Heart left ventricle (tissue), 16 donors: ENCODE measurements at regions not wholly inside any gene's neighbourhood (a gene's known extent, or its start where the extent isn't known, plus 50 kb on each side); places are given as distances from the start of the nearest gene placed in this dataset.

ENCODE experiments used
- ATAC-seq, 4 donors: fragments of 200-7000 bp; cut with Tn5 transposase; one replicate each; pipeline ENCODE4 v1.9.1; 2020 to 2022; ENCODE audit warnings: moderate library complexity in 4 of 4, mild to moderate bottlenecking in 3 of 4, moderate number of reproducible peaks in 1 of 4
- DNase-seq, 5 donors: peaks; one replicate each; pipeline ENCODE4 v3.0.0-alpha.2; 2020
- H3K27ac ChIP-seq, 12 donors: fragments of 200-600 bp; sonication (generic) in 4 of 12; one replicate each; pipeline versions ENCODE4 v1.5.0 to v1.8.0; 2016 to 2022; ENCODE audit warnings: mild to moderate bottlenecking in 2 of 12
- H3K27me3 ChIP-seq, 9 donors: fragments of 200-600 bp; sonication (generic) in 2 of 9; one replicate each; pipeline versions ENCODE4 v1.5.1 to v1.8.0; 2016 to 2022; ENCODE audit warnings: mild to moderate bottlenecking in 3 of 9
- H3K36me3 ChIP-seq, 9 donors: fragments of 200-600 bp; sonication (generic) in 2 of 9; one replicate each; pipeline versions ENCODE4 v1.5.0 to v1.8.0; 2018 to 2022; ENCODE audit warnings: mild to moderate bottlenecking in 2 of 9
- H3K4me1 ChIP-seq, 12 donors: fragments of 200-600 bp; sonication (generic) in 4 of 12; one replicate each; pipeline versions ENCODE4 v1.5.0 to v1.8.0; 2016 to 2022; ENCODE audit warnings: mild to moderate bottlenecking in 3 of 12
- H3K4me3 ChIP-seq, 12 donors: fragments of 200-600 bp; sonication (generic) in 4 of 12; one replicate each; pipeline versions ENCODE4 v1.5.0 to v1.8.0; 2017 to 2022; ENCODE audit warnings: mild to moderate bottlenecking in 9 of 12, moderate library complexity in 4 of 12
- H3K9me3 ChIP-seq, 12 donors: fragments of 200-600 bp; sonication (generic) in 4 of 12; one replicate each; pipeline versions ENCODE4 v1.5.0 to v1.8.0; 2016 to 2022; ENCODE audit warnings: mild to moderate bottlenecking in 1 of 12
- CTCF ChIP-seq, 12 donors: fragments of 200-600 bp; sonication (generic) in 4 of 12; IDR thresholded peaks; one replicate each; pipeline versions ENCODE4 v1.5.0 to v1.8.0; 2018 to 2022; ENCODE audit warnings: antibody characterized with exemption in 12 of 12, mild to moderate bottlenecking in 5 of 12
- POLR2A ChIP-seq, 2 donors: fragments of 450-650 bp; IDR thresholded peaks; one replicate each; pipeline ENCODE4 v1.6.1; 2017; ENCODE audit warnings: antibody characterized with exemption in 2 of 2, mild to moderate bottlenecking in 2 of 2, moderate library complexity in 2 of 2
- WGBS, 4 donors: extraction: QIAGEN DNeasy Blood & Tissue Kit in 2 of 4; methylation state at CpG; one replicate each; pipeline versions ENCODE4 v1.1.5 to v1.1.7; 2013 to 2018; 5-methylcytosine and 5-hydroxymethylcytosine counted together
- intact Hi-C, 10 donors: fragments of 100-400 bp; cut with DNase I; formaldehyde crosslinking; loops; one replicate each; pipeline versions ENCODE4 v1.11.1 to v1.14.2; 2022
- donor health status: ischemic (EF 13 %, LVEDD 7.1; RV severe dilation, severe dysfunction).
- donor health status: healthy with polysubstance abuse.
- donor health status: DM: no; HTN: yes; CAD: no.
- donor health status: DM: no; HTN: no; CAD: no.
- donor health status: ischemic (EF 25% LVEDD 6.9; RV normal size, moderate dysfunction).
- donor health status: ischemic (EF 25% LVEDD 5.7; RV mildly dilated, moderate dysfunction).
- donor health status: healthy.
- donor health status: DM: yes; HTN: yes; CAD: no.
- donor health status: ischemic (EF 35%, LVEDD 5.7; RV mildly dilated, moderate dysfunction).
- donor health status: nonischemic (EF 11% LVEDD 7.7; RV severe dilation, severe dysfunction).
- donor health status: DM: yes; HTN: yes; CAD: no.
- donor health status: PGD.
- donor health status: ischemic (EF 29% LVEDD 5.4; RV normal size, mild dysfunction).
- donor health status: nonischemic (EF 23%, LVEDD 6.1; RV moderate dilation, normal function).

GRCh38 chr5:44022622-44023021 is 366.6 kb downstream of the FGF10 start:
- H3K27ac ChIP-seq, result no peak overlapping the region
- H3K27me3 ChIP-seq, result no peaks in the 10 kb centered on the region
- TF ChIP-seq POLR2A (IDR thresholded peaks at IDR 0.05), result no peak
- TF ChIP-seq CTCF (IDR thresholded peaks at IDR 0.05), result no peak
- no peaks in the 10 kb centered on the region for H3K36me3 ChIP-seq
- no peak overlapping the region for H3K4me3 ChIP-seq
- no peaks in the 10 kb centered on the region for H3K4me1 ChIP-seq
- intact Hi-C loops, result no loop called here
- ATAC-seq, result no peak
- peaks cover 0 to 5% (median 0%) of the 10 kb centered on the region in 12 donors for H3K9me3 ChIP-seq
- DNase-seq, result no peak

- WGBS, 4 donors, result 72 to 85% (median 79%) methylated on average over 2 of the region's 2 CpGs
- ATAC-seq (no peak), DNase-seq (no peak)
- intact Hi-C loops, result no loop called here
- Histone ChIP-seq H3K36me3 (no peaks in the 10 kb centered on the region), H3K9me3 (peaks cover 0 to 9% (median 0%) of the 10 kb centered on the region in 12 donors), H3K4me1 (no peaks in the 10 kb centered on the region), H3K27ac (no peak overlapping the region), H3K4me3 (no peak overlapping the region), H3K27me3 (no peaks in the 10 kb centered on the region)
- TF ChIP-seq CTCF (IDR thresholded peaks at IDR 0.05), result no peak
- TF ChIP-seq POLR2A (IDR thresholded peaks at IDR 0.05), result no peak
Measured at GRCh38 chr5:44011518-44011917, 377.7 kb downstream of the FGF10 start.

GRCh38 chr5:44002381-44002901 is 386.8 kb downstream of the FGF10 start:
- TF ChIP-seq CTCF (IDR thresholded peaks at IDR 0.05), result no peak
- no peak for TF ChIP-seq POLR2A (IDR thresholded peaks at IDR 0.05)
- H3K27ac ChIP-seq, result no peak overlapping the region
- no peaks in the 10 kb centered on the region for H3K36me3 ChIP-seq

GRCh38 chr5:44001675-44002380 is 387.4 kb downstream of the FGF10 start:
- no peak overlapping the region for H3K27ac ChIP-seq
- intact Hi-C loops, result no loop called here
- H3K36me3 ChIP-seq, result no peaks in the 10 kb centered on the region
- ATAC-seq, result no peak
- DNase-seq, result no peak
- no peak overlapping the region for H3K4me3 ChIP-seq
- 64 to 72% (median 68%) methylated on average over 2 of the region's 2 CpGs for WGBS, 4 donors
- TF ChIP-seq CTCF (IDR thresholded peaks at IDR 0.05) (no peak), POLR2A (IDR thresholded peaks at IDR 0.05) (no peak)
- H3K9me3 ChIP-seq, result peaks cover 0 to 5% (median 0%) of the 10 kb centered on the region in 12 donors
- H3K27me3 ChIP-seq, result no peaks in the 10 kb centered on the region
- H3K4me1 ChIP-seq, result no peaks in the 10 kb centered on the region

More at GRCh38 chr5:44002381-44002901, 386.8 kb downstream of the FGF10 start:
- no peak for ATAC-seq
- Histone ChIP-seq H3K4me1 (no peaks in the 10 kb centered on the region), H3K9me3 (peaks cover 0 to 5% (median 0%) of the 10 kb centered on the region in 12 donors), H3K4me3 (no peak overlapping the region), H3K27me3 (no peaks in the 10 kb centered on the region)
- no peak for DNase-seq
- intact Hi-C loops, result no loop called here
